ENCODE measurements at regions not wholly inside any gene's neighbourhood (a gene's known extent, or its start where the extent isn't known, plus 50 kb on each side); places are given as distances from the start of the nearest gene placed in this dataset.

- no peak overlapping the region for H3K9ac ChIP-seq (ENCODE audit: low read length)
- no peaks in the 10 kb centered on the region for H3K4me1 ChIP-seq (ENCODE audit: insufficient read depth, low read length)
- H3K4me3 ChIP-seq (ENCODE audit: low read depth in 1 of 2, low read length in 2 of 2) = no peak overlapping the region
- no peak overlapping the region for H3K27ac ChIP-seq (ENCODE audit: low read depth, low read length)
- no peaks in the 10 kb centered on the region for H3K9me3 ChIP-seq (ENCODE audit: low read length)
- no peaks in the 10 kb centered on the region for H3K36me3 ChIP-seq (ENCODE audit: insufficient read depth, low read length)
- H3K27me3 ChIP-seq (ENCODE audit: control insufficient read depth in 1 of 2, insufficient read depth in 2 of 2, low read length in 2 of 2) = no peaks in the 10 kb centered on the region
Observed at GRCh38 chr11:70732881-70733196, 334.5 kb downstream of the CTTN start.

- no peak overlapping the region for H3K4me3 ChIP-seq (ENCODE audit: low read depth in 1 of 2, low read length in 2 of 2)
- H3K9me3 ChIP-seq (ENCODE audit: low read length) = no peaks in the 10 kb centered on the region
- H3K27ac ChIP-seq (ENCODE audit: low read depth, low read length) = no peak overlapping the region
- no peaks in the 10 kb centered on the region for H3K36me3 ChIP-seq (ENCODE audit: insufficient read depth, low read length)
- no peak overlapping the region for H3K9ac ChIP-seq (ENCODE audit: low read length)
- H3K27me3 ChIP-seq (ENCODE audit: control insufficient read depth in 1 of 2, insufficient read depth in 2 of 2, low read length in 2 of 2) = no peaks in the 10 kb centered on the region
- no peaks in the 10 kb centered on the region for H3K4me1 ChIP-seq (ENCODE audit: insufficient read depth, low read length)
Observed at GRCh38 chr11:70733327-70734325, 335.3 kb downstream of the CTTN start.

GRCh38 chr11:70734379-70734778, 336.1 kb downstream of the CTTN start:
- Histone ChIP-seq H3K9ac (ENCODE audit: low read length) (no peak overlapping the region), H3K27ac (ENCODE audit: low read depth, low read length) (no peak overlapping the region), H3K27me3 (ENCODE audit: control insufficient read depth in 1 of 2, insufficient read depth in 2 of 2, low read length in 2 of 2) (no peaks in the 10 kb centered on the region), H3K36me3 (ENCODE audit: insufficient read depth, low read length) (no peaks in the 10 kb centered on the region), H3K9me3 (ENCODE audit: low read length) (no peaks in the 10 kb centered on the region), H3K4me1 (ENCODE audit: insufficient read depth, low read length) (no peaks in the 10 kb centered on the region), H3K4me3 (ENCODE audit: low read depth in 1 of 2, low read length in 2 of 2) (no peak overlapping the region)

- no peaks in the 10 kb centered on the region for H3K4me1 ChIP-seq (ENCODE audit: insufficient read depth, low read length)
- no peaks in the 10 kb centered on the region for H3K9me3 ChIP-seq (ENCODE audit: low read length)
- H3K27me3 ChIP-seq (ENCODE audit: control insufficient read depth in 1 of 2, insufficient read depth in 2 of 2, low read length in 2 of 2) = no peaks in the 10 kb centered on the region
- H3K9ac ChIP-seq (ENCODE audit: low read length) = no peak overlapping the region
- H3K27ac ChIP-seq (ENCODE audit: low read depth, low read length) = no peak overlapping the region
- no peak overlapping the region for H3K4me3 ChIP-seq (ENCODE audit: low read depth in 1 of 2, low read length in 2 of 2)
- no peaks in the 10 kb centered on the region for H3K36me3 ChIP-seq (ENCODE audit: insufficient read depth, low read length)
Observed at GRCh38 chr11:70734911-70735310, 336.6 kb downstream of the CTTN start.

GRCh38 chr11:70735976-70736375, 337.6 kb downstream of the CTTN start:
- Histone ChIP-seq H3K36me3 (ENCODE audit: insufficient read depth, low read length) (no peaks in the 10 kb centered on the region), H3K27ac (ENCODE audit: low read depth, low read length) (no peak overlapping the region), H3K27me3 (ENCODE audit: control insufficient read depth in 1 of 2, insufficient read depth in 2 of 2, low read length in 2 of 2) (no peaks in the 10 kb centered on the region), H3K4me3 (ENCODE audit: low read depth in 1 of 2, low read length in 2 of 2) (no peak overlapping the region), H3K4me1 (ENCODE audit: insufficient read depth, low read length) (no peaks in the 10 kb centered on the region), H3K9ac (ENCODE audit: low read length) (no peak overlapping the region), H3K9me3 (ENCODE audit: low read length) (no peaks in the 10 kb centered on the region)

DNA sequence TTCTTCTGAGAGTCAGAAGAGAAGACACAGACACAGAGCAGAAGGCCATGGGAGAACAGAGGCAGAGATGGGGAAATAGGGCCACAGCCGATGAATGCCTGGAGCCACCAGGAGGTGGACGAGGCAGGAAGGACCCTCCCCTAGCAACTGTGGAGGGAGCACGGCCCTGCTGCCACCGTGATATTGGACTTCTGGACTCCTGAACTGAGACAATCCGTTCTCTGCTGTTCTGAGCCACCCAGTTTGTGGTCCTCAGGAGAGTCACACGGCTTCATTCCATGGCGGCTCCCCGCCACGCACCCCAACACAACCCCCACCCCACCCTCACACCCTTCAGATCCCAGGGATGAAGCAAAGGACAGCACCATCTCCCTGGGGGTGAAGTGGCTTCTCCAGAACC, 338.1 kb downstream of the CTTN start:
- Histone ChIP-seq H3K27ac (ENCODE audit: low read depth, low read length) (no peak overlapping the region), H3K36me3 (ENCODE audit: insufficient read depth, low read length) (no peaks in the 10 kb centered on the region), H3K4me1 (ENCODE audit: insufficient read depth, low read length) (no peaks in the 10 kb centered on the region), H3K9me3 (ENCODE audit: low read length) (no peaks in the 10 kb centered on the region), H3K27me3 (ENCODE audit: control insufficient read depth in 1 of 2, insufficient read depth in 2 of 2, low read length in 2 of 2) (no peaks in the 10 kb centered on the region), H3K9ac (ENCODE audit: low read length) (no peak overlapping the region), H3K4me3 (ENCODE audit: low read depth in 1 of 2, low read length in 2 of 2) (no peak overlapping the region)

DNA sequence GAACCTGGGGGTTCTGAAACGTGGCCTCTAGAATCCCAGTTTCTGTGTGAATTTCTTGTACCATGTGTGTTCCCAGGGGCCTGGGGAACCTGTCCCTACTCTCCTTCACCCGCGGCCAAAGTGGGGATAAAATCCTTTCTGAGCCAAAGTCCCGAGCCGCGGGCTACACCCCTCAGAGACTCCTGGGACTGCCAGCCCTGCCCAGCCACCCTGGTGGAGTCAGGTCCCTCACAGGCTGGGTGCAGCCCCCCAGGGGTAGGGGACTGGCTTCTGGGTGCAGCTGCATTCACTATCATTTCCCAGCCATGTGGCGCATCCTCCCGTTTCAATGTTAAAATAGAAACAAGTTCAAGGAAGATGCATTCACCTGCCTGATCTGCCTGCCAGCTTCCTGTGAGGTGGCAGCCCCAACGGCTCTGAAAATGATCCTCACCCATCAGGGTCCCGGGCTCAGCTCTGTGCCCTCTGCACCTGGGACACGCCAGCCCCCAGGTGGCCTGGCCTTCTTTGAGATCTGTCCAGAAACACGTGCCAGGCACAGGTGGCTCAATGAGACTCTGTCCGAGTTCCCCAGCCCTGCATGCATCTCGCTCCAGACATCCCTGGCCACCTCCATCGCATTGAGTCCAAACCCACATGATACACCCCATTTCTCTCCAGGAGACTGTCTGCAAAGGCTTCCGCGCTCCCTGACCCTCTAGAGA, 338.8 kb downstream of the CTTN start:
- Histone ChIP-seq H3K36me3 (ENCODE audit: insufficient read depth, low read length) (no peaks in the 10 kb centered on the region), H3K9me3 (ENCODE audit: low read length) (no peaks in the 10 kb centered on the region), H3K9ac (ENCODE audit: low read length) (no peak overlapping the region), H3K4me3 (ENCODE audit: low read depth in 1 of 2, low read length in 2 of 2) (no peak overlapping the region), H3K27ac (ENCODE audit: low read depth, low read length) (no peak overlapping the region), H3K27me3 (ENCODE audit: control insufficient read depth in 1 of 2, insufficient read depth in 2 of 2, low read length in 2 of 2) (no peaks in the 10 kb centered on the region), H3K4me1 (ENCODE audit: insufficient read depth, low read length) (no peaks in the 10 kb centered on the region)

GRCh38 chr11:70737816-70738630, 339.7 kb downstream of the CTTN start:
- no peak overlapping the region for H3K9ac ChIP-seq (ENCODE audit: low read length)
- no peaks in the 10 kb centered on the region for H3K4me1 ChIP-seq (ENCODE audit: insufficient read depth, low read length)
- no peaks in the 10 kb centered on the region for H3K27me3 ChIP-seq (ENCODE audit: control insufficient read depth in 1 of 2, insufficient read depth in 2 of 2, low read length in 2 of 2)
- no peaks in the 10 kb centered on the region for H3K9me3 ChIP-seq (ENCODE audit: low read length)
- H3K36me3 ChIP-seq (ENCODE audit: insufficient read depth, low read length) = no peaks in the 10 kb centered on the region
- no peak overlapping the region for H3K27ac ChIP-seq (ENCODE audit: low read depth, low read length)
- no peak overlapping the region for H3K4me3 ChIP-seq (ENCODE audit: low read depth in 1 of 2, low read length in 2 of 2)

GRCh38 chr11:70738661-70739060, 340.3 kb downstream of the CTTN start:
- Histone ChIP-seq H3K9me3 (ENCODE audit: low read length) (no peaks in the 10 kb centered on the region), H3K36me3 (ENCODE audit: insufficient read depth, low read length) (no peaks in the 10 kb centered on the region), H3K9ac (ENCODE audit: low read length) (no peak overlapping the region), H3K27me3 (ENCODE audit: control insufficient read depth in 1 of 2, insufficient read depth in 2 of 2, low read length in 2 of 2) (no peaks in the 10 kb centered on the region), H3K4me1 (ENCODE audit: insufficient read depth, low read length) (no peaks in the 10 kb centered on the region), H3K27ac (ENCODE audit: low read depth, low read length) (no peak overlapping the region), H3K4me3 (ENCODE audit: low read depth in 1 of 2, low read length in 2 of 2) (no peak overlapping the region)

GRCh38 chr11:70739091-70739490, 340.8 kb downstream of the CTTN start:
- H3K27me3 ChIP-seq (ENCODE audit: control insufficient read depth in 1 of 2, insufficient read depth in 2 of 2, low read length in 2 of 2) = peaks cover 0 to 3% of the 10 kb centered on the region in 2 donors
- no peak overlapping the region for H3K27ac ChIP-seq (ENCODE audit: low read depth, low read length)
- no peaks in the 10 kb centered on the region for H3K9me3 ChIP-seq (ENCODE audit: low read length)
- no peak overlapping the region for H3K9ac ChIP-seq (ENCODE audit: low read length)
- H3K4me3 ChIP-seq (ENCODE audit: low read depth in 1 of 2, low read length in 2 of 2) = no peak overlapping the region
- no peaks in the 10 kb centered on the region for H3K4me1 ChIP-seq (ENCODE audit: insufficient read depth, low read length)
- H3K36me3 ChIP-seq (ENCODE audit: insufficient read depth, low read length) = no peaks in the 10 kb centered on the region

DNA sequence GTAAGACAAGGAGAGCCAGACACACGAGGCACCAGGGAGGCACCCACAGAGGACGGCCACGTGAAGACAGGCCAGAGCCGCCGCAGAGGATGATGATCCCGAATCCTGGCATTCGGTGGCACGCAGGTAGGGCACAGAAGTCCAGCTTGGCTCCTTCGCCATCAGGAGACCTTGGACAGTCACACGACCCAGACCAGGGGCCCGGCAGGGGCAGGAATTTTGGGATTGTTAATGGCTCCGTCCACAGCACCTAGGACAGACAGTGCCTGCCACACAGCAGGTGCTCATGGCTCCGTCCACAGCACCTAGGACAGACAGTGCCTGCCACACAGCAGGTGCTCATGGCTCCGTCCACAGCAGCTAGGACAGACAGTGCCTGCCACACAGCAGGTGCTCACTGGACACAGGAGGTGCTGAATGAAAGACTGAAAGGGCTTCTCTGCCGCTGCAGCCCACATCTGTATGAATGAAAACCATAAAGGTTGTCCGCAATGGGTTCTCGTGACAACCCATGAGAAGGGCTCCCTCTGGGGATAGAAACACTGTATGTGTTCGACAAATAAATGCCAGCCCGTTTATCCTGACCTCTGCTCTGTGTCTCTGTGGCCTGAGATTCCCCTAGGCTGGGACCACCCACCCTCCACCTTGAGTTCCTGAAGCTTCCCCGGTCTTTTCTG, 341.6 kb downstream of the CTTN start:
- Histone ChIP-seq H3K4me3 (ENCODE audit: low read depth in 1 of 2, low read length in 2 of 2) (no peak overlapping the region), H3K9me3 (ENCODE audit: low read length) (no peaks in the 10 kb centered on the region), H3K27ac (ENCODE audit: low read depth, low read length) (no peak overlapping the region), H3K36me3 (ENCODE audit: insufficient read depth, low read length) (no peaks in the 10 kb centered on the region), H3K27me3 (ENCODE audit: control insufficient read depth in 1 of 2, insufficient read depth in 2 of 2, low read length in 2 of 2) (peaks cover 0 to 9% of the 10 kb centered on the region in 2 donors), H3K4me1 (ENCODE audit: insufficient read depth, low read length) (no peaks in the 10 kb centered on the region), H3K9ac (ENCODE audit: low read length) (no peak overlapping the region)

All from muscle layer of colon (tissue), 2 donors.